ENCODE measurements at regions not wholly inside any gene's neighbourhood (a gene's known extent, or its start where the extent isn't known, plus 50 kb on each side); places are given as distances from the start of the nearest gene placed in this dataset.

GRCh38 chr18:22783245-22783644 lies 149.9 kb upstream of the RBBP8 start:
- TF ChIP-seq CTCF (IDR thresholded peaks at IDR 0.05; ENCODE audit: poor library complexity, severe bottlenecking) (no peak), POLR2AphosphoS5 (IDR thresholded peaks at IDR 0.05) (no peak)

Measured in neural cell (in vitro differentiated cells).